MM.1S (cell line): ENCODE measurements at regions not wholly inside any gene's neighbourhood (a gene's known extent, or its start where the extent isn't known, plus 50 kb on each side); places are given as distances from the start of the nearest gene placed in this dataset.

Experiments used
- DNase-seq: peaks from one replicate; pipeline ENCODE4 v3.0.0-alpha.2; 2015
- H2AFZ ChIP-seq: fragments of 300-600 bp; sonication (generic); 2 replicates; pipeline ENCODE4 v1.6.0; 2016; ENCODE audit warnings: antibody characterized with exemption, low read length
- H3F3A ChIP-seq: fragments of 300-600 bp; sonication (generic); 2 replicates; pipeline ENCODE4 v1.6.1; 2016; ENCODE audit warnings: mild to moderate bottlenecking, antibody characterized with exemption, low read length, moderate library complexity, mixed read lengths; ENCODE audit not compliant: insufficient read depth
- H3K27ac ChIP-seq: fragments of 300-600 bp; sonication (generic); 2 replicates; pipeline ENCODE4 v1.5.1; 2016; ENCODE audit warnings: mild to moderate bottlenecking, low read length
- H3K27me3 ChIP-seq: fragments of 300-600 bp; sonication (generic); replicated peaks from 2 replicates; pipeline ENCODE4 v1.6.0; 2016; ENCODE audit warnings: low read length; ENCODE audit not compliant: insufficient read depth
- H3K36me3 ChIP-seq: fragments of 300-600 bp; sonication (generic); replicated peaks from 2 replicates; pipeline ENCODE4 v1.6.1; 2016; ENCODE audit warnings: mild to moderate bottlenecking, low read length, mixed read lengths; ENCODE audit not compliant: insufficient read depth
- H3K4me1 ChIP-seq: fragments of 300-600 bp; sonication (generic); 2 replicates; pipeline ENCODE4 v1.6.1; 2016; ENCODE audit warnings: low read length, mixed read lengths
- H3K4me2 ChIP-seq: fragments of 300-600 bp; sonication (generic); 2 replicates; pipeline ENCODE4 v1.6.0; 2016; ENCODE audit warnings: low read depth, low read length
- H3K4me3 ChIP-seq: fragments of 300-600 bp; sonication (generic); 2 replicates; pipeline ENCODE4 v1.5.1; 2016; ENCODE audit warnings: low read length, mixed read lengths
- H3K79me2 ChIP-seq: fragments of 300-600 bp; sonication (generic); 2 replicates; pipeline ENCODE4 v1.6.1; 2016; ENCODE audit warnings: mixed run types, low read length, mixed read lengths
- H3K9ac ChIP-seq: fragments of 300-600 bp; sonication (generic); 2 replicates; pipeline ENCODE4 v1.6.1; 2016; ENCODE audit warnings: low read length, mixed read lengths
- H3K9me2 ChIP-seq: fragments of 300-600 bp; sonication (generic); replicated peaks from 2 replicates; pipeline ENCODE4 v1.6.1; 2016; ENCODE audit warnings: mild to moderate bottlenecking, low read length, mixed read lengths; ENCODE audit not compliant: insufficient read depth
- H3K9me3 ChIP-seq: fragments of 300-600 bp; sonication (generic); replicated peaks from 2 replicates; pipeline ENCODE4 v1.6.1; 2016; ENCODE audit warnings: mild to moderate bottlenecking, low read length, mixed read lengths; ENCODE audit not compliant: insufficient read depth
- H4K20me1 ChIP-seq: fragments of 300-600 bp; sonication (generic); 2 replicates; pipeline ENCODE4 v1.6.1; 2016; ENCODE audit warnings: mild to moderate bottlenecking, low read length, moderate library complexity, mixed read lengths; ENCODE audit not compliant: insufficient read depth
- EZH2 ChIP-seq: fragments of 300-600 bp; sonication (generic); optimal IDR thresholded peaks from 2 replicates; pipeline ENCODE3; 2017; ENCODE audit warnings: low read depth, mild to moderate bottlenecking, antibody characterized with exemption, low read length, mixed read lengths
- EZH2phosphoT487 ChIP-seq: fragments of 300-600 bp; sonication (generic); IDR thresholded peaks from 2 replicates; pipeline ENCODE4 v1.6.1; 2018; ENCODE audit warnings: antibody characterized with exemption, low read length
- TF ChIP-seq, protein P1 (sequence below): fragments of 300-600 bp; sonication (generic); IDR thresholded peaks from 2 replicates; pipeline ENCODE4 v1.5.1; 2016; ENCODE audit warnings: antibody characterized with exemption, low read length, mixed read lengths

DNA sequence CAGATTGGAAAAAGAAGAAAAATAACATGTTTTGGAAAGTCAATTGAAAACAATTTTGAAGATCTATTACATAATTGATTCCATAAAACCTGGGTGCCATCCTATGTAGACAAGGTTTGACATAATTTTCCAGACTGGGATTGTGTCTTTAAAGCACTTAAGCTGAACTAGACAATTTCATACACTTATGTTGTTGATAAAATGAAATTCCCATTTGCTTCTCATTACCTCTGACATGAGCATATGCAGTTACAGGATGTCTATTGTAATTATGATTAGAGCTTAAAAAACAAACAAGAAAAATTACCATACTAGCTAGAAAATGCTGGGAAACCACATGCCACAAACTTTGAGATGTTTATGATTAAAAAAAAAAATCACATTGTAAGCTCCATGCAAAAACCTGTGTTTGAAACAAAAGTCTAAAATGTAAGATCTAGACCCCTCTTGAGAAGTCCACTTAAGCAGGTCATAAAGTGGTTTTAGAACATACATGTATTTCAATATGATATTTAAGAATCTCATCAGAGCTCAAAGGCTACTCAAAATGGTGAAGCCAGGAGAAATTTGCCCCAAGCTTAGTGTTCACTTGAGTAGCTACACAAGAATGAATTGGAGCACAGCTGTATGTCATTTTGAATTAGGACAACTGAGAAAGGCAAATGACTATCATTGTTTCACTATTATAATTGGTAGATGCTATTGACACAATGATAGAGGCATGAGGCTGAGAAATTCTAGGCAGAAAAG is 181.1 kb upstream of the PABPC4L start:
- no peaks in the 10 kb centered on the region for H3K36me3 ChIP-seq
- no peaks in the 10 kb centered on the region for H3K27me3 ChIP-seq
- no peak overlapping the region for H3K4me2 ChIP-seq
- no peaks in the 10 kb centered on the region for H3F3A ChIP-seq
- H3K9me2 ChIP-seq: no peaks in the 10 kb centered on the region
- no peak for TF ChIP-seq EZH2
- TF ChIP-seq, protein P1, sequence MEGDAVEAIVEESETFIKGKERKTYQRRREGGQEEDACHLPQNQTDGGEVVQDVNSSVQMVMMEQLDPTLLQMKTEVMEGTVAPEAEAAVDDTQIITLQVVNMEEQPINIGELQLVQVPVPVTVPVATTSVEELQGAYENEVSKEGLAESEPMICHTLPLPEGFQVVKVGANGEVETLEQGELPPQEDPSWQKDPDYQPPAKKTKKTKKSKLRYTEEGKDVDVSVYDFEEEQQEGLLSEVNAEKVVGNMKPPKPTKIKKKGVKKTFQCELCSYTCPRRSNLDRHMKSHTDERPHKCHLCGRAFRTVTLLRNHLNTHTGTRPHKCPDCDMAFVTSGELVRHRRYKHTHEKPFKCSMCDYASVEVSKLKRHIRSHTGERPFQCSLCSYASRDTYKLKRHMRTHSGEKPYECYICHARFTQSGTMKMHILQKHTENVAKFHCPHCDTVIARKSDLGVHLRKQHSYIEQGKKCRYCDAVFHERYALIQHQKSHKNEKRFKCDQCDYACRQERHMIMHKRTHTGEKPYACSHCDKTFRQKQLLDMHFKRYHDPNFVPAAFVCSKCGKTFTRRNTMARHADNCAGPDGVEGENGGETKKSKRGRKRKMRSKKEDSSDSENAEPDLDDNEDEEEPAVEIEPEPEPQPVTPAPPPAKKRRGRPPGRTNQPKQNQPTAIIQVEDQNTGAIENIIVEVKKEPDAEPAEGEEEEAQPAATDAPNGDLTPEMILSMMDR: no peak
- no peak for TF ChIP-seq EZH2phosphoT487
- H3K4me3 ChIP-seq: no peak overlapping the region
- no peak overlapping the region for H2AFZ ChIP-seq
- H3K79me2 ChIP-seq: no peaks in the 10 kb centered on the region
- H3K9ac ChIP-seq: no peak overlapping the region
- H3K27ac ChIP-seq: no peak overlapping the region
- H4K20me1 ChIP-seq: no peaks in the 10 kb centered on the region
- no peaks in the 10 kb centered on the region for H3K4me1 ChIP-seq
- H3K9me3 ChIP-seq: no peaks in the 10 kb centered on the region
- no peak for DNase-seq

DNA sequence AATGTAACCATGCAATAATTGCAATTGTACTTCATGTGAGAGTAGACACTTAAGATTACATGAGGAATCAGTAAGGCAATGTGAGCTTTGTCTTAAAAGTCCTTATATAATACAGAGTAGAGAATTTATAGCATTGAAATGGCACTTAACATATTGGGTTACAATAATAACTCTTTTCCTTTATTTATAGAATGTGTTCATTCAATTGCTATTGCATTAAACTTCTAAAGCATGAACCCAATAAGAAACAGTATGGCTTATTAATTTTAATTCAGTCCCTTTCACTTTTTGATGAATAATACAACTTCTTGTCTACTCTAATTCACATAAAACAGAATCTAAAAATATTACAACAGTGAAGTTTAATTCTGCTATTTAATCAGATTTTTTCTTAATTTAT is 174.2 kb upstream of the PABPC4L start:
- no peaks in the 10 kb centered on the region for H3F3A ChIP-seq
- no peaks in the 10 kb centered on the region for H3K79me2 ChIP-seq
- no peaks in the 10 kb centered on the region for H3K9me3 ChIP-seq
- no peak overlapping the region for H3K27ac ChIP-seq
- H3K4me1 ChIP-seq: no peaks in the 10 kb centered on the region
- H3K4me2 ChIP-seq: no peak overlapping the region
- no peak for DNase-seq
- no peaks in the 10 kb centered on the region for H3K27me3 ChIP-seq
- TF ChIP-seq EZH2phosphoT487: no peak
- TF ChIP-seq, protein P1: no peak
- no peak for TF ChIP-seq EZH2
- no peak overlapping the region for H2AFZ ChIP-seq
- no peaks in the 10 kb centered on the region for H3K9me2 ChIP-seq
- H3K9ac ChIP-seq: no peak overlapping the region
- H3K36me3 ChIP-seq: no peaks in the 10 kb centered on the region
- H3K4me3 ChIP-seq: no peak overlapping the region
- no peaks in the 10 kb centered on the region for H4K20me1 ChIP-seq

- no peak for TF ChIP-seq EZH2phosphoT487
- TF ChIP-seq, protein P1: no peak
- no peak for TF ChIP-seq EZH2
- no peaks in the 10 kb centered on the region for H3K27me3 ChIP-seq
- no peaks in the 10 kb centered on the region for H4K20me1 ChIP-seq
- H3K4me2 ChIP-seq: no peak overlapping the region
- no peak for DNase-seq
- H3K27ac ChIP-seq: no peak overlapping the region
- H3F3A ChIP-seq: no peaks in the 10 kb centered on the region
- H3K9me3 ChIP-seq: no peaks in the 10 kb centered on the region
- H3K4me1 ChIP-seq: no peaks in the 10 kb centered on the region
- no peak overlapping the region for H3K9ac ChIP-seq
- H3K79me2 ChIP-seq: no peaks in the 10 kb centered on the region
- no peak overlapping the region for H2AFZ ChIP-seq
- H3K4me3 ChIP-seq: no peak overlapping the region
- no peaks in the 10 kb centered on the region for H3K36me3 ChIP-seq
- H3K9me2 ChIP-seq: no peaks in the 10 kb centered on the region
Observed at GRCh38 chr4:134365852-134366251, 164.3 kb upstream of the PABPC4L start.
